Naive thymus-derived CD4-positive, alpha-beta T cell (primary cell): ENCODE measurements at regions not wholly inside any gene's neighbourhood (a gene's known extent, or its start where the extent isn't known, plus 50 kb on each side); places are given as distances from the start of the nearest gene placed in this dataset.
"Not testable (repeated sequence)": the region's sequence is repeated elsewhere in the genome, so short reads cannot be mapped to it uniquely, and the experiment has no call there.

ENCODE experiments used
- ATAC-seq: fragments of 150-1000 bp; cut with Tn5 transposase; 2 replicates; pipeline ENCODE4 v1.10.0; 2021; ENCODE audit warnings: mild to moderate bottlenecking, moderate library complexity
- CTCF ChIA-PET: fragments of 350-600 bp; sonication (Branson Sonifier 250); formaldehyde crosslinking; loops from one replicate; lab custom pipeline; 2021; ENCODE audit warnings: antibody characterized with exemption; lab: Charles Lee
- POLR2A ChIA-PET: fragments of 350-600 bp; sonication (Branson Sonifier 250); formaldehyde crosslinking; loops from one replicate; lab custom pipeline; 2021; ENCODE audit warnings: antibody characterized with exemption, inconsistent platforms; lab: Charles Lee
- DNase-seq, 9 donors: peaks; one replicate each; pipeline versions ENCODE4 v3.0.0 to v3.0.0-alpha.2; 2020 to 2022; ENCODE audit warnings: mixed read lengths in 1 of 9
- H3K27ac ChIP-seq: one replicate; pipeline ENCODE4 v1.7.0; 2013; ENCODE audit warnings: mild to moderate bottlenecking, low read depth, low read length, moderate library complexity
- H3K27me3 ChIP-seq, 2 donors: one replicate each; pipeline ENCODE4 v1.7.0; 2013; ENCODE audit warnings: low read length in 2 of 2, mild to moderate bottlenecking in 2 of 2, moderate library complexity in 2 of 2; ENCODE audit not compliant: control insufficient read depth in 2 of 2, insufficient read depth in 2 of 2
- H3K36me3 ChIP-seq, 3 experiments: 1 replicate in 2 of 3; 2 replicates in 1 of 3; pipeline ENCODE4 v1.7.0; 2013; ENCODE audit warnings: low read length in 3 of 3, mild to moderate bottlenecking in 3 of 3, moderate library complexity in 1 of 3; ENCODE audit not compliant: insufficient read depth in 3 of 3, control insufficient read depth in 2 of 3
- H3K4me1 ChIP-seq, 2 donors: one replicate each; pipeline ENCODE4 v1.7.0; 2013; ENCODE audit warnings: low read length in 2 of 2, mild to moderate bottlenecking in 2 of 2, moderate library complexity in 1 of 2; ENCODE audit not compliant: control insufficient read depth in 2 of 2, insufficient read depth in 2 of 2
- H3K4me3 ChIP-seq: 2 replicates; pipeline ENCODE4 v1.7.0; 2013; ENCODE audit warnings: mild to moderate bottlenecking, low read length
- H3K9me3 ChIP-seq, 3 experiments: 1 replicate in 2 of 3; 2 replicates in 1 of 3; pipeline ENCODE4 v1.7.0; 2013; ENCODE audit warnings: low read length in 3 of 3; ENCODE audit not compliant: control insufficient read depth in 2 of 3
- H3K27ac Mint-ChIP-seq, 9 donors: one replicate each; pipeline ENCODE4 v1.8.0; 2020 to 2022; ENCODE audit warnings: mixed read lengths in 9 of 9, mild to moderate bottlenecking in 8 of 9, moderate library complexity in 5 of 9, inconsistent platforms in 2 of 9
- H3K27me3 Mint-ChIP-seq, 5 donors: one replicate each; pipeline ENCODE4 v1.8.0; 2021 to 2022; ENCODE audit warnings: mixed read lengths in 5 of 5, mild to moderate bottlenecking in 1 of 5
- H3K36me3 Mint-ChIP-seq, 5 donors: one replicate each; pipeline ENCODE4 v1.8.0; 2020 to 2022; ENCODE audit warnings: mixed read lengths in 5 of 5, mild to moderate bottlenecking in 3 of 5, inconsistent platforms in 1 of 5
- H3K4me1 Mint-ChIP-seq, 7 donors: one replicate each; pipeline ENCODE4 v1.8.0; 2020 to 2022; ENCODE audit warnings: mixed read lengths in 7 of 7, mild to moderate bottlenecking in 3 of 7, inconsistent platforms in 1 of 7
- H3K4me3 Mint-ChIP-seq, 10 donors: one replicate each; pipeline ENCODE4 v1.8.0; 2020 to 2022; ENCODE audit warnings: mild to moderate bottlenecking in 10 of 10, mixed read lengths in 10 of 10, moderate library complexity in 6 of 10, inconsistent platforms in 2 of 10
- H3K9me3 Mint-ChIP-seq, 11 donors: one replicate each; pipeline ENCODE4 v1.8.0; 2020 to 2022; ENCODE audit warnings: mixed read lengths in 11 of 11, mild to moderate bottlenecking in 4 of 11, inconsistent platforms in 1 of 11, moderate library complexity in 1 of 11
- intact Hi-C, 2 donors: fragments of 100-400 bp; cut with micrococcal nuclease; formaldehyde crosslinking; loops; one replicate each; pipeline ENCODE4 v1.15.1; 2023

- intact Hi-C loops = no loop called here
- DNase-seq (no peak), ATAC-seq (no peak)
- Mint-ChIP-seq H3K4me3 (no peak overlapping the region), H3K36me3 (no peaks in the 10 kb centered on the region), H3K27ac (no peak overlapping the region), H3K9me3 (peaks cover 0 to 9% (median 2%) of the 10 kb centered on the region in 11 donors), H3K4me1 (no peaks in the 10 kb centered on the region), H3K27me3 (no peaks in the 10 kb centered on the region)
- no peaks in the 10 kb centered on the region for H3K9me3 ChIP-seq
- H3K36me3 ChIP-seq = no peaks in the 10 kb centered on the region
- H3K27me3 ChIP-seq = no peaks in the 10 kb centered on the region
- H3K4me1 ChIP-seq = no peaks in the 10 kb centered on the region
- no peak overlapping the region for H3K27ac ChIP-seq
- CTCF ChIA-PET = no interaction called here
- POLR2A ChIA-PET = no interaction called here
- H3K4me3 ChIP-seq = no peak overlapping the region
These were observed 1058.9 kb downstream of the GALC start for GRCh38 chr14:86933958-86934595.

DNA sequence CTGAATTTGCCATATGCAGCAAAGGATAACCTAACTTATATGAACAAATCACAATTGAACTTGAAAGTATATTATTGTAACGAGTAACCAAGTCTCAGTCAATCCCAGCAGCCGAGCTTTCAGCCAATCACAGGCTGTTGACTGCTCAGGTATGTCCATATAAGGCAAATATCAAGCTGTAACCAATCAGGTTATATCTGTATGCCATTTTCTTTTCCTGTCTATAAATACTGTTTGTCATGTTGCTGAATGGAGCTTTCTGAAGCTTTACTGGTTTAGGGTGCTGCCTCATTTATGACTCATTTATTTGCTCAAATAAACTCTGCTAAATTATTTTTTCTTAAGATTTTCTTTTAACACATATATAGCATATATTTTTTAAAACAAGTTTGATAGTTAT lies 1059.5 kb downstream of the GALC start:
- no peaks in the 10 kb centered on the region for H3K27me3 ChIP-seq
- H3K9me3 ChIP-seq = no peaks in the 10 kb centered on the region
- peaks cover 0 to 5% (median 0%) of the 10 kb centered on the region in 11 donors for H3K9me3 Mint-ChIP-seq
- no peaks in the 10 kb centered on the region for H3K36me3 ChIP-seq
- no peaks in the 10 kb centered on the region for H3K4me1 Mint-ChIP-seq
- CTCF ChIA-PET = no interaction called here
- intact Hi-C loops = no loop called here
- DNase-seq (no peak), ATAC-seq (no peak)
- no peaks in the 10 kb centered on the region for H3K4me1 ChIP-seq
- no peak overlapping the region for H3K27ac ChIP-seq
- no peak overlapping the region for H3K27ac Mint-ChIP-seq
- H3K27me3 Mint-ChIP-seq = no peaks in the 10 kb centered on the region
- no peak overlapping the region for H3K4me3 Mint-ChIP-seq
- H3K36me3 Mint-ChIP-seq = no peaks in the 10 kb centered on the region
- no peak overlapping the region for H3K4me3 ChIP-seq
- POLR2A ChIA-PET = no interaction called here

- Mint-ChIP-seq H3K9me3 (peaks cover 0 to 14% (median 1%) of the 10 kb centered on the region in 11 donors), H3K27me3 (no peaks in the 10 kb centered on the region), H3K4me1 (no peaks in the 10 kb centered on the region), H3K4me3 (no peak overlapping the region), H3K27ac (no peak overlapping the region), H3K36me3 (no peaks in the 10 kb centered on the region)
- intact Hi-C loops = no loop called here
- H3K9me3 ChIP-seq = no peaks in the 10 kb centered on the region
- no peak for DNase-seq
- no peaks in the 10 kb centered on the region for H3K36me3 ChIP-seq
- H3K27ac ChIP-seq = no peak overlapping the region
- no peaks in the 10 kb centered on the region for H3K27me3 ChIP-seq
- no peaks in the 10 kb centered on the region for H3K4me1 ChIP-seq
- no peak for ATAC-seq
- H3K4me3 ChIP-seq = no peak overlapping the region
- ChIA-PET CTCF (no interaction called here), POLR2A (no interaction called here)
These were observed 1077.6 kb downstream of the GALC start for GRCh38 chr14:86915406-86915805.

DNA sequence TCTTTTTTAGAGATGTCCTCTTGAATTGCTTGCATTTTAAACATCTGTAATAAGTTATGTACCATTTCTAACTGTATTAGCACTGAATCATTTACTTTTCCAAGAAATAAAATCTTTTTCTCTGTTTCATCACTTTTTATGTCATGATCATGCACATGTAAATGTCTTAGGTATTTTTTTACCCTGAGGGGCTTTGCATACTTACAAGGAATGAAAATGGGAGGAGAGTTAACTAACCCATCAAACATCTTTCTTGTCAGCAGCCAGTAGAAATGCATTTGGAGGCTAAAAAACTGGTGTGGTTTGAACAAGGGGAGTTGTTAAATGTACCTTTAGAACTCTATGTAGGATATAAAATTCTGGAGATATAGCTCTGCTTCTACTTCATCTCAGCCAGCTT lies 1080.3 kb downstream of the GALC start:
- H3K4me1 Mint-ChIP-seq = no peaks in the 10 kb centered on the region

DNA sequence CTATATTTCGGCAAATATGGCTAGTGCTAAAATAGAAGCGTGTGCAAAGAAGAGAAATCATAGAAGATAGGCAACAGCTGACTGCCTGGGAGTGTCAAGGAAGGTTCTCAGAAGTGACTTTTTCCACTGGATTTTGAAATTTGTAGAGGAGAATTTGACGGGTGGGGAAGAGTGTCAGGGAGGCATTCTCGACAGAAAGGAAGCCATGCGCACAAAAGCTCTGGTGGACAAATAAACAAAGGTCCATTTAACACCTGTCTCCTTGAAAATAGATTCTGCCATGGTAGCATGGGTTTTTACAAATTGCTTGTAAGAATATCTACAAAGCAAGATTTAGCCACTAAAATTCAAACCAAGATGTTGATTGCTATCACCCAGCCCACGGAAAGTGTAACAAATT lies 1081.5 kb downstream of the GALC start:
- ATAC-seq = no peak
- Histone ChIP-seq H3K27ac (no peak overlapping the region), H3K4me1 (no peaks in the 10 kb centered on the region), H3K27me3 (no peaks in the 10 kb centered on the region), H3K4me3 (no peak overlapping the region), H3K36me3 (no peaks in the 10 kb centered on the region), H3K9me3 (no peaks in the 10 kb centered on the region)
- Mint-ChIP-seq H3K4me3 (no peak overlapping the region), H3K27me3 (no peaks in the 10 kb centered on the region), H3K9me3 (peaks cover 0 to 6% (median 2%) of the 10 kb centered on the region in 11 donors), H3K4me1 (no peaks in the 10 kb centered on the region), H3K36me3 (no peaks in the 10 kb centered on the region), H3K27ac (no peak overlapping the region)
- DNase-seq = no peak
- intact Hi-C loops = no loop called here
- POLR2A ChIA-PET = no interaction called here
- CTCF ChIA-PET = no interaction called here

More for the DNA sequence above, 1080.3 kb downstream of the GALC start:
- Mint-ChIP-seq H3K4me3 (no peak overlapping the region), H3K9me3 (peaks cover 0 to 12% (median 2%) of the 10 kb centered on the region in 11 donors), H3K36me3 (no peaks in the 10 kb centered on the region), H3K27ac (no peak overlapping the region), H3K27me3 (no peaks in the 10 kb centered on the region)
- Histone ChIP-seq H3K36me3 (no peaks in the 10 kb centered on the region), H3K27ac (no peak overlapping the region), H3K9me3 (no peaks in the 10 kb centered on the region), H3K4me3 (no peak overlapping the region), H3K27me3 (no peaks in the 10 kb centered on the region), H3K4me1 (no peaks in the 10 kb centered on the region)
- POLR2A ChIA-PET = no interaction called here
- DNase-seq = no peak
- CTCF ChIA-PET = no interaction called here
- intact Hi-C loops = no loop called here
- ATAC-seq = no peak

DNA sequence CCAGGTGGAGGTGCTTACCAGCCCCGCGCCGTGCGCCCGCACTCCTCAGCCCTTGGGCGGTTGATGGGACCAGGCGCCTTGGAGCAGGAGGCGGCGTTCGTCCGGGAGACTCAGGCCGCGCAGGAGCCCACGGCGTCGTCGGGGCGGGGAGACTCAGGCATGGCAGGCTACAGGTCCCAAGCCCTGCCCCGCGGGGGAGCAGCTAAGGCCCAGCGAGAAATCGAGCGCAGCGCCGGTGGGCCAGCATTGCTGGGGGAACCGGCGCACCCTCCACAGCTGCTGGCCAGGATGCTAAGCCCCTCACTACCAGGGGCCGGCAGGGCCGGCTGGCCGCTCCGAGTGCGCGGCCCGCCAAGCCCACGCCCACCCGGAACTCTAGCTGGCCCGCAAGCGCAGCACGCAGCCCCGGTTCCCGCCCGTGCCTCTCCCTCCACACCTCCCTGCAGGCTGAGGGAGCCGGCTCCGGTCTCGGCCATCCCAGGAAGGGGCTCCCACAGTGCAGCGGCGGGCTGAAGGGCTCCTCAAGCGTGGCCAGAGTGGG lies 1087.5 kb downstream of the GALC start:
- ATAC-seq, H3K27me3 Mint-ChIP-seq, DNase-seq, CTCF ChIA-PET, H3K27ac Mint-ChIP-seq, H3K9me3 Mint-ChIP-seq, H3K36me3 Mint-ChIP-seq, H3K4me3 Mint-ChIP-seq, H3K4me1 Mint-ChIP-seq, H3K27me3 ChIP-seq, H3K4me3 ChIP-seq, intact Hi-C loops, H3K27ac ChIP-seq, POLR2A ChIA-PET, H3K4me1 ChIP-seq, H3K9me3 ChIP-seq, H3K36me3 ChIP-seq: not testable (repeated sequence)

- POLR2A ChIA-PET = no interaction called here
- H3K4me3 ChIP-seq = no peak overlapping the region
- no peaks in the 10 kb centered on the region for H3K4me1 ChIP-seq
- no peaks in the 10 kb centered on the region for H3K9me3 ChIP-seq
- Mint-ChIP-seq H3K27me3 (no peaks in the 10 kb centered on the region), H3K4me1 (no peaks in the 10 kb centered on the region), H3K9me3 (peaks cover 0 to 2% (median 0%) of the 10 kb centered on the region in 11 donors), H3K27ac (no peak overlapping the region), H3K4me3 (no peak overlapping the region), H3K36me3 (no peaks in the 10 kb centered on the region)
- DNase-seq = no peak
- ATAC-seq = no peak
- intact Hi-C loops = no loop called here
- no peaks in the 10 kb centered on the region for H3K36me3 ChIP-seq
- H3K27ac ChIP-seq = no peak overlapping the region
- CTCF ChIA-PET = no interaction called here
- H3K27me3 ChIP-seq = no peaks in the 10 kb centered on the region
These were observed 1090.6 kb downstream of the GALC start for GRCh38 chr14:86902176-86902950.
